Activated T-cell treated with anti-CD3 and anti-CD28 coated beads, Interleukin-2, amount 50 U/mL, for 72 hours (primary cell): ENCODE measurements at regions not wholly inside any gene's neighbourhood (a gene's known extent, or its start where the extent isn't known, plus 50 kb on each side); places are given as distances from the start of the nearest gene placed in this dataset.

Source experiments
- ATAC-seq, 2 donors: fragments of 150-1000 bp; cut with Tn5 transposase; replicated peaks in 1 of 2; 2 replicates each; pipeline ENCODE4 v1.10.0; 2021; ENCODE audit warnings: moderate library complexity in 2 of 2, mild to moderate bottlenecking in 1 of 2
- DNase-seq, 2 donors: peaks; one replicate each; pipeline ENCODE4 v3.0.0; 2021 to 2022; ENCODE audit warnings: mixed read lengths in 1 of 2
- H3K27ac Mint-ChIP-seq: one replicate; pipeline ENCODE4 v1.8.0; 2022; ENCODE audit warnings: mild to moderate bottlenecking, moderate library complexity, mixed read lengths
- H3K27me3 Mint-ChIP-seq: one replicate; pipeline ENCODE4 v1.8.0; 2022; ENCODE audit warnings: low read depth, mixed read lengths
- H3K36me3 Mint-ChIP-seq, 2 donors: one replicate each; pipeline ENCODE4 v1.8.0; 2022; ENCODE audit warnings: mixed read lengths in 2 of 2, mild to moderate bottlenecking in 1 of 2; ENCODE audit not compliant: insufficient read depth in 2 of 2
- H3K4me1 Mint-ChIP-seq: one replicate; pipeline ENCODE4 v1.8.0; 2022; ENCODE audit warnings: low read depth, mixed read lengths
- H3K4me3 Mint-ChIP-seq, 2 donors: one replicate each; pipeline ENCODE4 v1.8.0; 2022; ENCODE audit warnings: mild to moderate bottlenecking in 2 of 2, mixed read lengths in 2 of 2, moderate library complexity in 2 of 2
- H3K9me3 Mint-ChIP-seq, 2 donors: one replicate each; pipeline ENCODE4 v1.8.0; 2022; ENCODE audit warnings: mixed read lengths in 2 of 2

GRCh38 chr9:87118594-87118993, 171.3 kb upstream of the GAS1 start:
- H3K36me3 Mint-ChIP-seq: no peaks in the 10 kb centered on the region
- peaks cover 0 to 3% of the 10 kb centered on the region in 2 donors for H3K9me3 Mint-ChIP-seq
- no peak for DNase-seq
- H3K4me1 Mint-ChIP-seq: peaks cover 9% of the 10 kb centered on the region
- no peak overlapping the region for H3K4me3 Mint-ChIP-seq
- H3K27ac Mint-ChIP-seq: no peak overlapping the region
- no peak for ATAC-seq
- peaks cover 11% of the 10 kb centered on the region for H3K27me3 Mint-ChIP-seq

- Mint-ChIP-seq H3K36me3 (no peaks in the 10 kb centered on the region), H3K9me3 (peaks cover 0 to 3% of the 10 kb centered on the region in 2 donors), H3K4me3 (no peak overlapping the region), H3K4me1 (peaks cover 9% of the 10 kb centered on the region), H3K27me3 (peaks cover 11% of the 10 kb centered on the region), H3K27ac (no peak overlapping the region)
- DNase-seq: no peak
- no peak for ATAC-seq
Observed at GRCh38 chr9:87119328-87119881, 172.1 kb upstream of the GAS1 start.

- Mint-ChIP-seq H3K27me3 (peaks cover 15% of the 10 kb centered on the region), H3K4me3 (no peak overlapping the region), H3K36me3 (peaks cover 0 to 4% of the 10 kb centered on the region in 2 donors), H3K4me1 (peaks cover 9% of the 10 kb centered on the region), H3K27ac (no peak overlapping the region), H3K9me3 (peaks cover 2 to 4% of the 10 kb centered on the region in 2 donors)
- DNase-seq (no peak), ATAC-seq (no peak)
Observed at GRCh38 chr9:87120610-87121009, 173.3 kb upstream of the GAS1 start.

- Mint-ChIP-seq H3K27ac (no peak overlapping the region), H3K9me3 (peaks cover 2% of the 10 kb centered on the region in 2 donors), H3K4me1 (peaks cover 9% of the 10 kb centered on the region), H3K4me3 (peak overlapping the region; percentile 36 to 64), H3K36me3 (peaks cover 0 to 4% of the 10 kb centered on the region in 2 donors), H3K27me3 (peaks cover 23% of the 10 kb centered on the region)
- peak; percentile 1 to 10 for DNase-seq
- ATAC-seq: peak; percentile 77 to 91
Observed at GRCh38 chr9:87122947-87123685, 175.8 kb upstream of the GAS1 start.

- DNase-seq (no peak), ATAC-seq (no peak)
- Mint-ChIP-seq H3K9me3 (peaks cover 2% of the 10 kb centered on the region in 2 donors), H3K4me3 (no peak overlapping the region), H3K4me1 (peaks cover 9% of the 10 kb centered on the region), H3K27ac (no peak overlapping the region), H3K27me3 (peaks cover 28% of the 10 kb centered on the region), H3K36me3 (peaks cover 0 to 4% of the 10 kb centered on the region in 2 donors)
Observed at GRCh38 chr9:87123830-87124229, 176.5 kb upstream of the GAS1 start.

GRCh38 chr9:87125819-87126218, 178.5 kb upstream of the GAS1 start:
- H3K27ac Mint-ChIP-seq: no peak overlapping the region
- H3K4me3 Mint-ChIP-seq: no peak overlapping the region
- H3K36me3 Mint-ChIP-seq: peaks cover 0 to 4% of the 10 kb centered on the region in 2 donors
- ATAC-seq (no peak), DNase-seq (no peak)
- peaks cover 2 to 4% of the 10 kb centered on the region in 2 donors for H3K9me3 Mint-ChIP-seq
- peaks cover 31% of the 10 kb centered on the region for H3K27me3 Mint-ChIP-seq
- peaks cover 9% of the 10 kb centered on the region for H3K4me1 Mint-ChIP-seq

GRCh38 chr9:87127543-87127942, 180.2 kb upstream of the GAS1 start:
- Mint-ChIP-seq H3K4me3 (no peak overlapping the region), H3K27ac (no peak overlapping the region), H3K4me1 (peaks cover 9% of the 10 kb centered on the region), H3K36me3 (peaks cover 0 to 4% of the 10 kb centered on the region in 2 donors), H3K9me3 (peaks cover 2 to 5% of the 10 kb centered on the region in 2 donors), H3K27me3 (peaks cover 31% of the 10 kb centered on the region)
- DNase-seq (no peak), ATAC-seq (no peak)

GRCh38 chr9:87127978-87128614, 180.8 kb upstream of the GAS1 start:
- H3K27me3 Mint-ChIP-seq: peaks cover 31% of the 10 kb centered on the region
- H3K36me3 Mint-ChIP-seq: peaks cover 0 to 4% of the 10 kb centered on the region in 2 donors
- H3K4me3 Mint-ChIP-seq: no peak overlapping the region
- ATAC-seq (no peak), DNase-seq (no peak)
- H3K9me3 Mint-ChIP-seq: peaks cover 2 to 5% of the 10 kb centered on the region in 2 donors
- H3K27ac Mint-ChIP-seq: no peak overlapping the region
- H3K4me1 Mint-ChIP-seq: peaks cover 3% of the 10 kb centered on the region

- Mint-ChIP-seq H3K27me3 (peaks cover 31% of the 10 kb centered on the region), H3K4me1 (no peaks in the 10 kb centered on the region), H3K27ac (no peak overlapping the region), H3K9me3 (peaks cover 2 to 5% of the 10 kb centered on the region in 2 donors), H3K36me3 (peaks cover 0 to 4% of the 10 kb centered on the region in 2 donors), H3K4me3 (no peak overlapping the region)
- ATAC-seq (no peak), DNase-seq (no peak)
Observed at GRCh38 chr9:87128844-87129493, 181.7 kb upstream of the GAS1 start.

- no peak overlapping the region for H3K27ac Mint-ChIP-seq
Observed at GRCh38 chr9:87135074-87135473, 187.8 kb upstream of the GAS1 start.

GRCh38 chr9:87137718-87138117, 190.4 kb upstream of the GAS1 start:
- Mint-ChIP-seq H3K9me3 (peaks cover 2 to 3% of the 10 kb centered on the region in 2 donors), H3K36me3 (no peaks in the 10 kb centered on the region), H3K27ac (no peak overlapping the region), H3K4me3 (no peak overlapping the region), H3K4me1 (no peaks in the 10 kb centered on the region), H3K27me3 (peaks cover 5% of the 10 kb centered on the region)
- ATAC-seq (no peak), DNase-seq (no peak)

More at GRCh38 chr9:87135074-87135473, 187.8 kb upstream of the GAS1 start:
- Mint-ChIP-seq H3K9me3 (peaks cover 3% of the 10 kb centered on the region in 2 donors), H3K4me3 (no peak overlapping the region), H3K27me3 (no peaks in the 10 kb centered on the region), H3K4me1 (no peaks in the 10 kb centered on the region), H3K36me3 (no peaks in the 10 kb centered on the region)
- ATAC-seq (no peak), DNase-seq (no peak)

- Mint-ChIP-seq H3K27ac (no peak overlapping the region), H3K36me3 (no peaks in the 10 kb centered on the region), H3K9me3 (peaks cover 2 to 3% of the 10 kb centered on the region in 2 donors), H3K27me3 (peaks cover 5% of the 10 kb centered on the region), H3K4me3 (no peak overlapping the region), H3K4me1 (no peaks in the 10 kb centered on the region)
- no peak for DNase-seq
- ATAC-seq: no peak
Observed at GRCh38 chr9:87138128-87139040, 191.1 kb upstream of the GAS1 start.
